ENCODE measurements at regions not wholly inside any gene's neighbourhood (a gene's known extent, or its start where the extent isn't known, plus 50 kb on each side); places are given as distances from the start of the nearest gene placed in this dataset.

GRCh38 chr6:132168961-132169360, 217.8 kb upstream of the CCN2 start:
- no peak overlapping the region for H3K4me3 ChIP-seq (replicated peaks in 1 of 2; ENCODE audit: low read depth in 2 of 2, low read length in 2 of 2)
- no peak for TF ChIP-seq CTCF (IDR thresholded peaks at IDR 0.05; ENCODE audit: low read depth, low read length)
- no peak for DNase-seq (ENCODE audit: low read depth in 2 of 2)

- no peak overlapping the region for H3K4me3 ChIP-seq (replicated peaks in 1 of 2; ENCODE audit: low read depth in 2 of 2, low read length in 2 of 2)
- peak in 1 of 2 donors; percentile 19 for DNase-seq (ENCODE audit: low read depth in 2 of 2)
- TF ChIP-seq CTCF (IDR thresholded peaks at IDR 0.05; ENCODE audit: low read depth, low read length), result no peak
Observed at GRCh38 chr6:132167929-132168892, 217.0 kb upstream of the CCN2 start.

- TF ChIP-seq CTCF (IDR thresholded peaks at IDR 0.05; ENCODE audit: low read depth, low read length), result no peak
Observed at GRCh38 chr6:132166526-132167051, 215.4 kb upstream of the CCN2 start.

GRCh38 chr6:132165677-132166076, 214.5 kb upstream of the CCN2 start:
- TF ChIP-seq CTCF (IDR thresholded peaks at IDR 0.05; ENCODE audit: low read depth, low read length), result no peak
- H3K4me3 ChIP-seq (replicated peaks in 1 of 2; ENCODE audit: low read depth in 2 of 2, low read length in 2 of 2), result no peak overlapping the region
- no peak for DNase-seq (ENCODE audit: low read depth in 2 of 2)

More at GRCh38 chr6:132166526-132167051, 215.4 kb upstream of the CCN2 start:
- no peak for DNase-seq (ENCODE audit: low read depth in 2 of 2)
- no peak overlapping the region for H3K4me3 ChIP-seq (replicated peaks in 1 of 2; ENCODE audit: low read depth in 2 of 2, low read length in 2 of 2)

- peak; percentile 77 to 84 for DNase-seq (ENCODE audit: low read depth in 2 of 2)
- H3K4me3 ChIP-seq (replicated peaks in 1 of 2; ENCODE audit: low read depth in 2 of 2, low read length in 2 of 2), result no peak overlapping the region
- TF ChIP-seq CTCF (IDR thresholded peaks at IDR 0.05; ENCODE audit: low read depth, low read length), result peak; percentile 70
Observed at GRCh38 chr6:132161283-132161682, 210.1 kb upstream of the CCN2 start.

- peak; percentile 80 to 85 for DNase-seq (ENCODE audit: low read depth in 2 of 2)
- H3K4me3 ChIP-seq (replicated peaks in 1 of 2; ENCODE audit: low read depth in 2 of 2, low read length in 2 of 2), result no peak overlapping the region
- no peak for TF ChIP-seq CTCF (IDR thresholded peaks at IDR 0.05; ENCODE audit: low read depth, low read length)
Observed at GRCh38 chr6:132153221-132153898, 202.2 kb upstream of the CCN2 start.

Measured in cardiac fibroblast (primary cell).